ENCODE measurements at regions not wholly inside any gene's neighbourhood (a gene's known extent, or its start where the extent isn't known, plus 50 kb on each side); places are given as distances from the start of the nearest gene placed in this dataset.

GRCh38 chr11:37571246-37571645 is 973.2 kb upstream of the RAG2 start:
- TF ChIP-seq SIN3A (IDR thresholded peaks at IDR 0.05; ENCODE audit: borderline replicate concordance, insufficient read depth, low read depth, low read length) (no peak), TCF7L2 (IDR thresholded peaks at IDR 0.05; ENCODE audit: low read depth, low read length) (no peak), CTCF (IDR thresholded peaks at IDR 0.05) (no peak), POLR2AphosphoS5 (IDR thresholded peaks at IDR 0.05; ENCODE audit: low read depth, low read length) (no peak), REST (IDR thresholded peaks at IDR 0.05; ENCODE audit: insufficient read depth in 1 of 2, low read depth in 2 of 2, low read length in 1 of 2) (no peak)

GRCh38 chr11:37560991-37561390 is 963.0 kb upstream of the RAG2 start:
- Histone ChIP-seq H3K4me3 (ENCODE audit: low read depth in 2 of 2, low read length in 2 of 2) (no peak overlapping the region), H3K36me3 (ENCODE audit: control insufficient read depth, insufficient read depth, low read length) (no peaks in the 10 kb centered on the region), H3K9me3 (ENCODE audit: control insufficient read depth, insufficient read depth, low read depth, low read length) (no peaks in the 10 kb centered on the region), H3K27me3 (ENCODE audit: control insufficient read depth, insufficient read depth, low read length) (no peaks in the 10 kb centered on the region), H3K4me1 (ENCODE audit: control insufficient read depth, insufficient read depth, low read length) (no peaks in the 10 kb centered on the region), H3K27ac (ENCODE audit: low read length) (no peak overlapping the region)
- BruUV-seq (replicated peaks): no TSS peak
- POLR2A ChIA-PET: no interaction called here
- CTCF ChIA-PET: interaction anchor here (0.6 kb wide), 1 partner anchor 21 kb away, joined by 4 read pairs; no protein-coding TSS in a partner anchor
- intact Hi-C loops (cut with micrococcal nuclease; ENCODE audit: unreplicated experiment): no loop called here
- TF ChIP-seq SIN3A (IDR thresholded peaks at IDR 0.05; ENCODE audit: borderline replicate concordance, insufficient read depth, low read depth, low read length) (no peak), CTCF (IDR thresholded peaks at IDR 0.05) (no peak), REST (IDR thresholded peaks at IDR 0.05; ENCODE audit: insufficient read depth in 1 of 2, low read depth in 2 of 2, low read length in 1 of 2) (no peak), TCF7L2 (IDR thresholded peaks at IDR 0.05; ENCODE audit: low read depth, low read length) (no peak)
- in situ Hi-C loops (cut with HindIII; ENCODE audit: low pct_unique_long_range_greater_than_20kb, low sequenced_read_pairs): no loop called here
- no peak for ATAC-seq
- DNase-seq (ENCODE audit: low read depth, low spot score): no peak

More at GRCh38 chr11:37571246-37571645, 973.2 kb upstream of the RAG2 start:
- ChIA-PET CTCF (no interaction called here), POLR2A (no interaction called here)
- intact Hi-C loops (cut with micrococcal nuclease; ENCODE audit: unreplicated experiment) (no loop called here), in situ Hi-C loops (cut with HindIII; ENCODE audit: low pct_unique_long_range_greater_than_20kb, low sequenced_read_pairs) (no loop called here)
- ATAC-seq (no peak), DNase-seq (ENCODE audit: low read depth, low spot score) (no peak)
- BruUV-seq (replicated peaks): no TSS peak
- Histone ChIP-seq H3K36me3 (ENCODE audit: control insufficient read depth, insufficient read depth, low read length) (no peaks in the 10 kb centered on the region), H3K27ac (ENCODE audit: low read length) (no peak overlapping the region), H3K4me1 (ENCODE audit: control insufficient read depth, insufficient read depth, low read length) (no peaks in the 10 kb centered on the region), H3K4me3 (ENCODE audit: low read depth in 2 of 2, low read length in 2 of 2) (no peak overlapping the region), H3K9me3 (ENCODE audit: control insufficient read depth, insufficient read depth, low read depth, low read length) (no peaks in the 10 kb centered on the region; the same call in 1 of the 2 replicates), H3K27me3 (ENCODE audit: control insufficient read depth, insufficient read depth, low read length) (no peaks in the 10 kb centered on the region)

Measured in Panc1 (cell line).